Transverse colon (tissue), 4 donors: ENCODE measurements at regions not wholly inside any gene's neighbourhood (a gene's known extent, or its start where the extent isn't known, plus 50 kb on each side); places are given as distances from the start of the nearest gene placed in this dataset.
"Not testable (repeated sequence)": the region's sequence is repeated elsewhere in the genome, so short reads cannot be mapped to it uniquely, and the experiment has no call there.

Experiments used
- CTCF ChIP-seq, 5 experiments: fragments of 200-600 bp in 3 of 5; fragments of 450-650 bp in 2 of 5; sonication (generic) in 3 of 5; IDR thresholded peaks; 1 replicate in 2 of 5; 2 replicates in 3 of 5; pipeline ENCODE4 v1.5.1; 2016 to 2017; ENCODE audit warnings: antibody characterized with exemption in 5 of 5, inconsistent platforms in 3 of 5, mild to moderate bottlenecking in 2 of 5, moderate library complexity in 1 of 5
- EP300 ChIP-seq: sonication (generic); formaldehyde crosslinking; IDR thresholded peaks from one replicate; pipeline ENCODE4 v1.6.1; 2017; ENCODE audit warnings: antibody characterized with exemption, low read depth
- POLR2A ChIP-seq: fragments of 450-650 bp; IDR thresholded peaks from one replicate; pipeline ENCODE4 v1.6.1; 2016; ENCODE audit warnings: antibody characterized with exemption, mild to moderate bottlenecking, moderate library complexity
- POLR2AphosphoS5 ChIP-seq, 3 donors: sonication (generic); formaldehyde crosslinking; IDR thresholded peaks; one replicate each; pipeline ENCODE4 v1.6.1; 2016; ENCODE audit warnings: antibody characterized with exemption in 3 of 3

GRCh38 chr5:6547926-6548519, 84.8 kb downstream of the NSUN2 start:
- not testable (repeated sequence) for TF ChIP-seq CTCF (IDR thresholded peaks at IDR 0.05); POLR2AphosphoS5 (IDR thresholded peaks at IDR 0.05); EP300; POLR2A
